SK-N-MC (cell line): ENCODE measurements at regions not wholly inside any gene's neighbourhood (a gene's known extent, or its start where the extent isn't known, plus 50 kb on each side); places are given as distances from the start of the nearest gene placed in this dataset.

Source experiments
- DNase-seq: peaks from one replicate; pipeline ENCODE4 v3.0.0-alpha.2; 2011; ENCODE audit warnings: low read depth, low spot score
- H3K27ac ChIP-seq: fragments of 200-600 bp; sonication (generic); 2 replicates; pipeline ENCODE4 v1.5.1; 2016; ENCODE audit warnings: mixed run types
- H3K36me3 ChIP-seq: fragments of 200-600 bp; sonication (generic); 2 replicates; pipeline ENCODE4 v1.6.1; 2017; ENCODE audit warnings: antibody characterized with exemption, low read length, mixed read lengths; ENCODE audit not compliant: insufficient read depth
- H3K4me3 ChIP-seq: fragments of 200-600 bp; sonication (generic); 2 replicates; pipeline ENCODE4 v1.5.1; 2016
- H3K9ac ChIP-seq: fragments of 200-600 bp; sonication (generic); 2 replicates; pipeline ENCODE4 v1.8.0; 2017; ENCODE audit warnings: mixed run types, mixed read lengths; ENCODE audit not compliant: insufficient read length
- H3K9me3 ChIP-seq: fragments of 200-600 bp; sonication (generic); 2 replicates; pipeline ENCODE4 v1.6.1; 2017; ENCODE audit warnings: low read depth, mild to moderate bottlenecking, antibody characterized with exemption, low read length, moderate library complexity, mixed read lengths
- EZH2 ChIP-seq: fragments of 200-600 bp; sonication (generic); IDR thresholded peaks from one replicate; pipeline ENCODE4 v1.6.1; 2017; ENCODE audit warnings: antibody characterized with exemption
- FOXP2 ChIP-seq: optimal IDR thresholded peaks from 2 replicates; pipeline ENCODE3; 2011; ENCODE audit warnings: mild to moderate bottlenecking, moderate library complexity; ENCODE audit not compliant: insufficient read depth; ENCODE audit errors: extremely low read length, control extremely low read depth
- POLR2AphosphoS5 ChIP-seq: IDR thresholded peaks from 2 replicates; pipeline ENCODE4 v1.6.1; 2012; ENCODE audit warnings: mild to moderate bottlenecking, low read depth, low read length, borderline replicate concordance

GRCh38 chr13:34254366-34254765 lies 436.4 kb downstream of the RFC3 start:
- no peaks in the 10 kb centered on the region for H3K9me3 ChIP-seq
- no peak overlapping the region for H3K9ac ChIP-seq
- no peak for DNase-seq
- no peak overlapping the region for H3K27ac ChIP-seq
- H3K4me3 ChIP-seq, result no peak overlapping the region
- no peaks in the 10 kb centered on the region for H3K36me3 ChIP-seq
- TF ChIP-seq FOXP2 (no peak), EZH2 (no peak), POLR2AphosphoS5 (no peak)

GRCh38 chr13:34255711-34256110 lies 437.8 kb downstream of the RFC3 start:
- no peaks in the 10 kb centered on the region for H3K9me3 ChIP-seq
- H3K27ac ChIP-seq, result no peak overlapping the region
- no peaks in the 10 kb centered on the region for H3K36me3 ChIP-seq
- no peak for DNase-seq
- no peak overlapping the region for H3K9ac ChIP-seq
- TF ChIP-seq POLR2AphosphoS5, result no peak
- no peak for TF ChIP-seq FOXP2
- no peak for TF ChIP-seq EZH2
- H3K4me3 ChIP-seq, result no peak overlapping the region

GRCh38 chr13:34256236-34256635 lies 438.3 kb downstream of the RFC3 start:
- no peaks in the 10 kb centered on the region for H3K9me3 ChIP-seq
- H3K27ac ChIP-seq, result no peak overlapping the region
- no peak overlapping the region for H3K4me3 ChIP-seq
- H3K36me3 ChIP-seq, result no peaks in the 10 kb centered on the region
- no peak for TF ChIP-seq FOXP2
- TF ChIP-seq POLR2AphosphoS5, result no peak
- no peak for TF ChIP-seq EZH2
- H3K9ac ChIP-seq, result no peak overlapping the region
- no peak for DNase-seq

GRCh38 chr13:34257966-34258365 lies 440.0 kb downstream of the RFC3 start:
- Histone ChIP-seq H3K9ac (no peak overlapping the region), H3K27ac (no peak overlapping the region), H3K9me3 (no peaks in the 10 kb centered on the region), H3K36me3 (no peaks in the 10 kb centered on the region), H3K4me3 (no peak overlapping the region)
- DNase-seq, result no peak
- TF ChIP-seq EZH2, result no peak
- TF ChIP-seq POLR2AphosphoS5, result no peak
- no peak for TF ChIP-seq FOXP2

- H3K9ac ChIP-seq, result no peak overlapping the region
- H3K36me3 ChIP-seq, result no peaks in the 10 kb centered on the region
- DNase-seq, result no peak
- no peak overlapping the region for H3K27ac ChIP-seq
- H3K9me3 ChIP-seq, result no peaks in the 10 kb centered on the region
- H3K4me3 ChIP-seq, result no peak overlapping the region
- TF ChIP-seq FOXP2 (no peak), POLR2AphosphoS5 (no peak), EZH2 (no peak)
These were observed 440.9 kb downstream of the RFC3 start for GRCh38 chr13:34258646-34259386.

- DNase-seq, result no peak
- H3K9me3 ChIP-seq, result no peaks in the 10 kb centered on the region
These were observed 445.7 kb downstream of the RFC3 start for GRCh38 chr13:34263681-34264080.

GRCh38 chr13:34265046-34265679 lies 447.2 kb downstream of the RFC3 start:
- Histone ChIP-seq H3K9ac (no peak overlapping the region), H3K9me3 (no peaks in the 10 kb centered on the region), H3K36me3 (no peaks in the 10 kb centered on the region), H3K27ac (no peak overlapping the region), H3K4me3 (no peak overlapping the region)
- no peak for TF ChIP-seq POLR2AphosphoS5
- TF ChIP-seq EZH2, result no peak
- TF ChIP-seq FOXP2, result no peak
- no peak for DNase-seq

More at GRCh38 chr13:34263681-34264080, 445.7 kb downstream of the RFC3 start:
- Histone ChIP-seq H3K36me3 (no peaks in the 10 kb centered on the region), H3K27ac (no peak overlapping the region), H3K9ac (no peak overlapping the region), H3K4me3 (no peak overlapping the region)
- TF ChIP-seq FOXP2 (no peak), POLR2AphosphoS5 (no peak), EZH2 (no peak)

GRCh38 chr13:34276764-34277163 lies 458.8 kb downstream of the RFC3 start:
- Histone ChIP-seq H3K4me3 (no peak overlapping the region), H3K9me3 (no peaks in the 10 kb centered on the region), H3K27ac (no peak overlapping the region), H3K9ac (no peak overlapping the region), H3K36me3 (no peaks in the 10 kb centered on the region)
- TF ChIP-seq POLR2AphosphoS5 (no peak), FOXP2 (no peak), EZH2 (no peak)
- DNase-seq, result no peak

- no peak overlapping the region for H3K27ac ChIP-seq
- H3K9me3 ChIP-seq, result no peaks in the 10 kb centered on the region
- H3K36me3 ChIP-seq, result no peaks in the 10 kb centered on the region
- H3K9ac ChIP-seq, result no peak overlapping the region
- TF ChIP-seq EZH2, result no peak
- no peak for TF ChIP-seq FOXP2
- no peak for TF ChIP-seq POLR2AphosphoS5
- H3K4me3 ChIP-seq, result no peak overlapping the region
- DNase-seq, result no peak
These were observed 460.0 kb downstream of the RFC3 start for GRCh38 chr13:34277936-34278335.
